Gastroesophageal sphincter (tissue), 3 donors: ENCODE measurements at regions not wholly inside any gene's neighbourhood (a gene's known extent, or its start where the extent isn't known, plus 50 kb on each side); places are given as distances from the start of the nearest gene placed in this dataset.
"Not testable (repeated sequence)": the region's sequence is repeated elsewhere in the genome, so short reads cannot be mapped to it uniquely, and the experiment has no call there.

ENCODE experiments used
- EP300 ChIP-seq: sonication (generic); formaldehyde crosslinking; IDR thresholded peaks from one replicate; pipeline ENCODE4 v1.6.1; 2017; ENCODE audit warnings: antibody characterized with exemption, mild to moderate bottlenecking
- POLR2A ChIP-seq, 2 donors: fragments of 450-650 bp; IDR thresholded peaks; one replicate each; pipeline ENCODE4 v1.6.1; 2017; ENCODE audit warnings: antibody characterized with exemption in 2 of 2, mild to moderate bottlenecking in 2 of 2, moderate library complexity in 1 of 2
- POLR2AphosphoS5 ChIP-seq: sonication (generic); formaldehyde crosslinking; IDR thresholded peaks from one replicate; pipeline ENCODE4 v1.6.1; 2017; ENCODE audit warnings: antibody characterized with exemption
- TF ChIP-seq, protein P1 (sequence below), 4 experiments: fragments of 200-600 bp in 2 of 4; fragments of 450-650 bp in 2 of 4; sonication (generic) in 1 of 4; IDR thresholded peaks; one replicate each; pipeline ENCODE4 v1.5.1; 2017 to 2019; ENCODE audit warnings: antibody characterized with exemption in 4 of 4, mild to moderate bottlenecking in 2 of 4, moderate library complexity in 2 of 4

DNA sequence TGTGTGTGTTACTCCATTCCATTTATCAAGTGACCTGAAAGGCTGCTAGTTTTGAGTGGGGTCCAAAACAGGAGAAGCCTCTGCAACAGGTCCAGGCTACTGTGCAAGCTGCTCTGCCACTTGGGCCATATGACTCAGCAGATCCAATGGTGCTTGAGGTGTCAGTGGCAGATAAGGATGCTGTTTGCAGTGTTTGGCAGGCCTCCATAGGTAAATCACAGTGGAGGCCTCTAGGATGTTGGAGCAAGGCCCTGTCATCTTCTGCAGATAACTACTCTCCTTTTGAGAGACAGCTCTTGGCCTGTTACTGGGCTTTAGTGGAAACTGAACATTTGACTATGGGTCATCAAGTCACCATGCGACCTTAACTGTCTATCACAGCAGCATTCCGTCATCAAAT lies 52.3 kb upstream of the SMARCAD1 start:
- TF ChIP-seq, protein P1, sequence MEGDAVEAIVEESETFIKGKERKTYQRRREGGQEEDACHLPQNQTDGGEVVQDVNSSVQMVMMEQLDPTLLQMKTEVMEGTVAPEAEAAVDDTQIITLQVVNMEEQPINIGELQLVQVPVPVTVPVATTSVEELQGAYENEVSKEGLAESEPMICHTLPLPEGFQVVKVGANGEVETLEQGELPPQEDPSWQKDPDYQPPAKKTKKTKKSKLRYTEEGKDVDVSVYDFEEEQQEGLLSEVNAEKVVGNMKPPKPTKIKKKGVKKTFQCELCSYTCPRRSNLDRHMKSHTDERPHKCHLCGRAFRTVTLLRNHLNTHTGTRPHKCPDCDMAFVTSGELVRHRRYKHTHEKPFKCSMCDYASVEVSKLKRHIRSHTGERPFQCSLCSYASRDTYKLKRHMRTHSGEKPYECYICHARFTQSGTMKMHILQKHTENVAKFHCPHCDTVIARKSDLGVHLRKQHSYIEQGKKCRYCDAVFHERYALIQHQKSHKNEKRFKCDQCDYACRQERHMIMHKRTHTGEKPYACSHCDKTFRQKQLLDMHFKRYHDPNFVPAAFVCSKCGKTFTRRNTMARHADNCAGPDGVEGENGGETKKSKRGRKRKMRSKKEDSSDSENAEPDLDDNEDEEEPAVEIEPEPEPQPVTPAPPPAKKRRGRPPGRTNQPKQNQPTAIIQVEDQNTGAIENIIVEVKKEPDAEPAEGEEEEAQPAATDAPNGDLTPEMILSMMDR (IDR thresholded peaks at IDR 0.05) = not testable (repeated sequence)
- not testable (repeated sequence) for TF ChIP-seq POLR2A (IDR thresholded peaks at IDR 0.05); EP300; POLR2AphosphoS5
